Fibroblast of upper back skin (primary cell): ENCODE measurements at regions not wholly inside any gene's neighbourhood (a gene's known extent, or its start where the extent isn't known, plus 50 kb on each side); places are given as distances from the start of the nearest gene placed in this dataset.
A peak's percentile ranks its signal among the peaks of the same experiment; 100 is the strongest.

ENCODE experiments used
- DNase-seq: peaks from one replicate; pipeline ENCODE4 v3.0.0-alpha.2; 2013

DNA sequence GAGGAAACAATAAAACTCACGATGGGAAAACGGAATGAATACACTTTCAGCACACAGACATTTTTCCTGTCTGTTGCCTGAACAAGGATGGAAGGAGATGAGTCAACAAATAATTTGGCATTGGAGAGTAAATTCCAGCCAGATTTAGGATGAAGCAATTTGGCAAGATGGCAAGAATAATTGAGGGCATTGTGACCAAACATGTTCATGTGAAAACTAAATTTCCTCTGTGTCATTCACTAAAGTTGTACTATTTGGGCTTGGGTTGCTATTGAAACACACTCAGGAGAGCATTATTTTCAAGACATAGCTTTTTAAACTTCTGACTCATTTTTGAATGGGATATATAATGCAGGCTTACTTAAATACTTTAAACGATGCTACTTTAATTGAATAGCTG is 1614.4 kb downstream of the PCDH19 start:
- peak; percentile 68 for DNase-seq

DNA sequence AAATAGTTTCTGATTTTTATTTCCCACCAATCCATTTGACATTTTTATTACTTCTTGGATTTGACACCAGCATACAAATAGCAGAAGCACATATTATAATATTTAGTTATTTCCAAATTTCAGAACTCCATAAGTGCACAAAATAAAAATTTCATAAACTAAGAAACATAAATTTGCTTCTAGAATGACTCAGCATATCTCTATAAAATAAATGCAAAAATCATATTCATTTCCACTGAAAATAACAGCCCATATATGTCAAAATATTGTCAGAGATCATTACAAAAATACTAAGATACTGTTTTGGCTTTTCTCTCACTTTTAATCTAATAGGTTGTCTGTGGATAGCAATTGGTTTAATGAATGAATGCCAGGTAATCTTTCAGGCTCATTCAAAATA is 1654.2 kb downstream of the PCDH19 start:
- no peak for DNase-seq

DNA sequence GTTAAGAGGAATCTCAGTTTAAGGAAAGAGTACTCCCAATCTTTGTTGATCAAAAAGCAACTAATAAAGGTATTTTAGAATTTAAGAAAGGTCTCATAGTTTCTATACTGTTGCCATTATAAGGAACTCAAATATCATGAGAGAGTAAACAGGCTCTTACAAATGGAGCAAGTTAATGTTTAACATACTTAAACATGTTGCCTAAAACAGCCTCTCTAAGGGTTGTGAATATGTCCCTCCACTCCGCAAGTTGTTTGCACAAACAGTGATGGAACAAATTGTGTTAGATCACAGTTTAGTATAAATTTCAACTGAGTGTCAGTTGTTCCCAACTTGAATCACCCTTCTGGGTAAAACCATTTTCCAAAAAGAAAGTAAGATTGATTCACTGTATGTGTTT is 1678.3 kb downstream of the PCDH19 start:
- DNase-seq: no peak

DNA sequence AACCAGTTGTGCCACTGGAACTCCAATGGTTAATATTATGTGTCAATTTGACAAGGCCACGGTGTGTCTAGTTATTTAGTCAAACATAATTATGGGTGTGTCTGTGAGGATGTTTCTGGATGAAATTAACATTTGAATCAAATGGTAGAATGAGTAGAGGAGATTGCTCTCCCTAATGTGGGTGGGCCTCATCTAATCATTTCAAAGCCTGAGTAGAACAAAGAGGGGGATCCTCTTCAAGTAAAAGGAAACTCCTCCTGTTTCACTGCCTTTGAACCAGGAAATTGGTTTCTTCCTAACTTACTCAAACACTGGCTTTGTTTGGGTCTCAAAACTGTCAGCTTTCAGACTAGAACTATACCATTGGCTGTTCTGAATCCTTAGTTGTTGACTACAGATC is 1692.1 kb downstream of the PCDH19 start:
- no peak for DNase-seq
